Jurkat, Clone E6-1 (cell line): ENCODE measurements at regions not wholly inside any gene's neighbourhood (a gene's known extent, or its start where the extent isn't known, plus 50 kb on each side); places are given as distances from the start of the nearest gene placed in this dataset.

Experiments
- DNase-seq: peaks from one replicate; pipeline ENCODE4 v3.0.0-alpha.2; 2011; ENCODE audit warnings: low read depth, low spot score
- H3K4me3 ChIP-seq: 2 replicates; pipeline ENCODE4 v1.5.1; 2011; ENCODE audit warnings: mild to moderate bottlenecking, low read length, control low read depth, moderate library complexity

DNA sequence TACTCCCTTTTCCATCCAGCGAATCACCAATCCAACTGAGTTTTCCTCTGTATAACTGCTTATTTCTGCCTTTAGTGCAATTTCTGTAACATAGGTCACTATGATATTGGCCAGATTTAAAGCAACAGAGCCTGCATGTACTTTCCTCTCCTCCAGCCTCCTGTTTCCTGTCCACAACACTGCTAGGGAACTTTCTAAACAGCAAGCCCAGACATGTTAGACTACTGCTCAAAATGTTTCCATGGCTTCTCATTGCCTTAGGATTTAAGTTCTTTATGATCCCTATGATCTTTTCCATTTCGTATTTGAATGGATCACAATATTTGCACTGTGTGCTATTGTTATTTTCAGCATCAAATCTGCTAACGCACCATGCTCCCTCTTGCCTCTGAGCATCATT lies 481.7 kb upstream of the SLC10A2 start:
- no peak for DNase-seq
- H3K4me3 ChIP-seq = no peak overlapping the region

GRCh38 chr13:103546271-103546670 lies 480.1 kb upstream of the SLC10A2 start:
- DNase-seq = no peak
- H3K4me3 ChIP-seq = no peak overlapping the region

- H3K4me3 ChIP-seq = no peak overlapping the region
- no peak for DNase-seq
Observed at GRCh38 chr13:103542648-103543047, 476.4 kb upstream of the SLC10A2 start.

- no peak overlapping the region for H3K4me3 ChIP-seq
- DNase-seq = no peak
Observed at GRCh38 chr13:103540382-103540765, 474.2 kb upstream of the SLC10A2 start.

GRCh38 chr13:103539721-103540381 lies 473.6 kb upstream of the SLC10A2 start:
- DNase-seq = no peak
- no peak overlapping the region for H3K4me3 ChIP-seq

GRCh38 chr13:103539265-103539664 lies 473.0 kb upstream of the SLC10A2 start:
- no peak overlapping the region for H3K4me3 ChIP-seq
- DNase-seq = no peak

DNA sequence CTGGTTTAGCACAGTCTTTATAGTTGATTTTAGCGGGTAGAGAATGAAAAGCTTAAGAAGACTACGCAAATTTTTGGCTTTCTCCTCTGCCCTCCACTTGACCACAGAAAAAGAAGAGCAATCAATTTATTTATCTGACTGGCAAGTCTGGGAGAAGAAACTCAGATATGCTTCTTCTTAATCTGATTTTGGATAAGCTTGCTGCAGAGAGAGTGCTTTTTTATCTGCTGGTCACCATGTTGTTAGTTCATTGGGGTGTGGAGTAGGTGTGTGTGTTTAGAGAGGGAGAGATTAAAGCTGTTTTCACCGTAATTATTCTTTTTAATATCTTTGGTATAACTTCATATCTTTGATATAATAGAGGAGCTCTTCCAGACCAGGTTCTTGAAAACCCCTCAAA lies 471.4 kb upstream of the SLC10A2 start:
- no peak for DNase-seq
- no peak overlapping the region for H3K4me3 ChIP-seq

DNA sequence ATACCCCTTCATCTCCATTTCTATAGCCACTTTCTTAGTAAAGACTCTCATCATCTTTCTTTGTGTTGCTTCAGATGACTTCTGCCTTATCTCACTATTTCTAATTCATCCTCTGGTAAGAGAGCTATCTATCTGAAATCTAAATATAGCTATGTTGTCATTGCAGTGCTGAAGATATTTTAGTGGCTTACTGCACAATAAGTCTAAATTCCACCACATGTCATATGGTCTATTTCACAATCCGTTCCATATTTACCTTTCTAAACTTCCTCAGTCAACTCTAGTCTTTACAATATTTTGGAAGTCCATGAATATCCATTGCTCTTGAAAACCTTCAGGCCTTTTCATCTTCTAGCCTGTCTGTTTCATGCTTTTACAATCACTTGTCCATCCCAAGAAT lies 465.1 kb upstream of the SLC10A2 start:
- H3K4me3 ChIP-seq = no peak overlapping the region
- no peak for DNase-seq

DNA sequence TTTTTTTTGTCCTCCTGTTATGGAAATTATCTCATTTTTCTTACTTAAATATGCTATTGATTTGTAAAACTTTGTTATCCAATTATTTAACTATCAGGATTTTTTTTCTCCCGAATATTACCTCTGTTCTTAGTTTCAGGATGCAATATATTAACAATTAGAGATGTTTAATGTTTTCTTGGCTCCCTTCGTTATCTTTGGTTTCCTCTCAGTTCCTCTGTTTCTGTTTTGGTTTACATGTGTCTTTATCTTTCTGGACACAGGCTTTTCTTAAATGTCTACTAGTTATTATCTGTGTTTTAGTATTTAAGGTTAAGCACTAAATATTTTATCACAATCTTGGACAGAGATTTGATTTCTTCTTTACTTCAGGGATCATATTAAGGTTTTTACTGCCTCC lies 462.2 kb upstream of the SLC10A2 start:
- no peak overlapping the region for H3K4me3 ChIP-seq
- DNase-seq = no peak

DNA sequence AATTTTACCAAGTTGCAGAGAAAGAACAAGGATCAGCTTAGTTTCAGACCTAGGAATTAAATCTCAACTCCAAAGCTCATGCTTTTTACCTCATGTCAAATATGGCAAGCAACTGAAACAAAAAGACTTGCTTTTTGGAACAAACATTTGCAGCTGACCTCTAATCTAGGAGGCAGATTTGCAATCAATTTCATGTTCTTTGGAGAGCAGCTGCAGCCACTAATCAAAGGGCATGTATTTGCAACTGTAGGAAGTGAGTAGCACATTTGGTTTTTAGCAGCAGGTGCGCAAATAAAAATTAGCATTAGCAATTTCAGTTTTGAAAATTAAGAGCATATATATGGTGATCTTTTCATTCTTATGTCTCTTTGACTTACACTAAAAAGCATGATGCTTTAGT lies 459.3 kb upstream of the SLC10A2 start:
- no peak for DNase-seq
- no peak overlapping the region for H3K4me3 ChIP-seq

- DNase-seq = no peak
- no peak overlapping the region for H3K4me3 ChIP-seq
Observed at GRCh38 chr13:103523858-103524257, 457.6 kb upstream of the SLC10A2 start.

- no peak overlapping the region for H3K4me3 ChIP-seq
- DNase-seq = no peak
Observed at GRCh38 chr13:103521532-103521931, 455.3 kb upstream of the SLC10A2 start.

DNA sequence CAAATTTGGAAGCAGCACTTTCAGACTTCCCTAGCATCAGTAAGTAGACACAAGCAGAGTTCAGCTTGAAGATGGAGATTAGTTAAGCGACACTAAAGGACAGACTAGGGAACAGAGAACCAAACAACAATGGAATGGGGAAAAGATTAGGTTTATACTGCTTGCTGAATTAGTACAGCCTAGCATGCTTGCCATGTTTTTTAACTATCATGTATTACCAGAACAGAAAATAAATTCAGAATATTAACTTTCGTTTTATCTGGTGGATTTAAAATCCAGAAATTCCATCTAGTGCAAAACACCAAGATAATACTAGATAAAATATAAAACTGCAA lies 451.5 kb upstream of the SLC10A2 start:
- no peak overlapping the region for H3K4me3 ChIP-seq
- no peak for DNase-seq

DNA sequence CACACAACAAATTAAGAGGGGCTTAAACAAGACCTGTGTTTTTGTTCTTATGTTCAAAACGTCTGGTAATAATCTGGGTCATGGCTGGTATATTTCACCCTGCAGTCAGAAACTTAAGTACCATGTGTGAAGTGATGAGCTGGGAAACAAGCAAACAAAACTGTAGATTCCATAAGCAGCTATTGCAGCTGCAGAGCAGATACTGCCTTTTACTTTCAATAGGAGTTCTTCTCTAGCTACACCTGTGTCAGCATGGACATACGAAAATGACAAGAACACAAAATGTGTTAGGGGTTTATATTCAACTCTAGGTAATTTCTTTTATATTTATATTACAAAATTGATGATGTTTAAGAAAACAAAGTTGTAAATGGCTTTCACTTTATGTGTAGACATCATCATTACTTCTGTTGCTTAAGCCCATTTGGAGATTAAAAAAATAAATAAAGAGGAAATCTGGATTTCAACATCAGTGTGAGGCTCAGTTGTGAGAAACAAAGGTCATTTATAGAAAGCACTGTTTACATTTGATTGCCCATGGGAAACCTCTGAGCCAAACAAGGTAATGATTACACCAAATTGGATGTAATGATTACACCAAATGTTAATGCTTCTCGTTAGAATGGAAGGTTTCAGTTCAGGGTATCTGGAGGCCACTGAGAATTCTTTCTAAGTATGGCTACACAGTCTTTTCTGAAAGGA lies 451.0 kb upstream of the SLC10A2 start:
- H3K4me3 ChIP-seq = no peak overlapping the region
- no peak for DNase-seq

GRCh38 chr13:103516015-103516795 lies 450.0 kb upstream of the SLC10A2 start:
- no peak for DNase-seq
- no peak overlapping the region for H3K4me3 ChIP-seq

GRCh38 chr13:103515410-103515809 lies 449.2 kb upstream of the SLC10A2 start:
- no peak overlapping the region for H3K4me3 ChIP-seq
- DNase-seq = no peak

- DNase-seq = no peak
- H3K4me3 ChIP-seq = no peak overlapping the region
Observed at GRCh38 chr13:103514619-103515018, 448.4 kb upstream of the SLC10A2 start.

GRCh38 chr13:103514188-103514587 lies 448.0 kb upstream of the SLC10A2 start:
- no peak for DNase-seq
- no peak overlapping the region for H3K4me3 ChIP-seq

DNA sequence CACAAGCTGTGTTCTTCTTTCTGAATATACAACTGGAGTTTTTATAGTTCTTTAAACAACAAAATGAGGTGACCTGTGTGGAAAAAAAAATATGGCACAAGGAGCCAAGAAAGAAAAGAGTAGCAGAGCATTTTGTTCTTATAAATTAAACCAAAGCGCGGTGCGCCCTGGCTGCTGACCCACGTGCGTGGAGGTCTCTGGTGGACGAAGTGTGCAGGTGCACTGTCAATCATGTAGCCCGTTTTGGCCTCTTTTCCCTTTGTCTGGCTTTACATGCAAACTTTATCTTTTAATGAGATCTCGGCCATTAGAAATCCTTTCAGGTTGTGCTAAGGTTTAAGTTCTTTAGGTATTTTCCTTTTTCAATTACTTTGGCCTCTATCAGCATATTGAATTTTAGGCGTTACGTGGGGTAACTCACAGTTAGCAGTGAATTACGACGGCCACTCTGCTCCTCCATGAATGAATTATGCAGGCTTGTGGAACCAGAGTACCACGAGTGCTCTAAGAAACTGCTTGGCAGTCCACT lies 443.9 kb upstream of the SLC10A2 start:
- DNase-seq = no peak
- H3K4me3 ChIP-seq = no peak overlapping the region

GRCh38 chr13:103497404-103497803 lies 431.2 kb upstream of the SLC10A2 start:
- H3K4me3 ChIP-seq = no peak overlapping the region
- DNase-seq = no peak
